Naive B cell (primary cell): ENCODE measurements at regions not wholly inside any gene's neighbourhood (a gene's known extent, or its start where the extent isn't known, plus 50 kb on each side); places are given as distances from the start of the nearest gene placed in this dataset.

Experiments used
- ATAC-seq, 2 donors: fragments of 150-1000 bp; cut with Tn5 transposase; 2 replicates each; pipeline ENCODE4 v1.10.0; 2021; ENCODE audit warnings: low read depth in 2 of 2, mild to moderate bottlenecking in 2 of 2, moderate library complexity in 2 of 2
- DNase-seq: peaks from one replicate; pipeline ENCODE4 v3.0.0; 2022
- H3K27ac Mint-ChIP-seq, 6 donors: one replicate each; pipeline ENCODE4 v1.8.0; 2020 to 2022; ENCODE audit warnings: mild to moderate bottlenecking in 6 of 6, mixed read lengths in 6 of 6, moderate library complexity in 5 of 6, inconsistent platforms in 2 of 6
- H3K27me3 Mint-ChIP-seq, 3 donors: one replicate each; pipeline ENCODE4 v1.8.0; 2021 to 2022; ENCODE audit warnings: mixed read lengths in 3 of 3, mild to moderate bottlenecking in 1 of 3
- H3K36me3 Mint-ChIP-seq, 2 donors: one replicate each; pipeline ENCODE4 v1.8.0; 2020 to 2022; ENCODE audit warnings: mixed read lengths in 2 of 2, inconsistent platforms in 1 of 2, mild to moderate bottlenecking in 1 of 2
- H3K4me1 Mint-ChIP-seq, 3 donors: one replicate each; pipeline ENCODE4 v1.8.0; 2020 to 2022; ENCODE audit warnings: mixed read lengths in 3 of 3, inconsistent platforms in 1 of 3, mild to moderate bottlenecking in 1 of 3, moderate library complexity in 1 of 3
- H3K4me3 Mint-ChIP-seq, 8 donors: one replicate each; pipeline ENCODE4 v1.8.0; 2020 to 2022; ENCODE audit warnings: mild to moderate bottlenecking in 8 of 8, mixed read lengths in 8 of 8, moderate library complexity in 8 of 8, inconsistent platforms in 2 of 8
- H3K9me3 Mint-ChIP-seq, 7 donors: one replicate each; pipeline ENCODE4 v1.8.0; 2020 to 2022; ENCODE audit warnings: mixed read lengths in 7 of 7, mild to moderate bottlenecking in 5 of 7, inconsistent platforms in 2 of 7, moderate library complexity in 1 of 7

DNA sequence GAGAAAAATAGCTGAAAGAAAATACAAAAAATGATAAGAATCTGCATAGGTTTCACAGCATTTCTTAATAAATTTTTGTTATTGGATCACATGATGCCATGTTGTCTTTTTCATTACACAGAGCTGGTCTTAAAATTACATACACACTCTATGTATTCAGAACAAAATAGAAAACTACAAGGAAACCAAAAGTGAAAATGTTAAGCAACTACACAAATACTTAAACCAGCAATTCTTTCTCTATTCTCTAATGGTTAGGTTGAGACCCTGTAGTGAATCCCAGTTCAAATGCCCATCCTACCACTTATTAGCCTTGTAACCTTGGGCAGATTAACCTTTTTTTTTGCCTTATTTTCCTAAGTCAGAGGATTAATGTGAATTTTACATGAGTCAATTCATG is 2311.2 kb downstream of the PCDH7 start:
- H3K4me1 Mint-ChIP-seq, result no peaks in the 10 kb centered on the region

DNA sequence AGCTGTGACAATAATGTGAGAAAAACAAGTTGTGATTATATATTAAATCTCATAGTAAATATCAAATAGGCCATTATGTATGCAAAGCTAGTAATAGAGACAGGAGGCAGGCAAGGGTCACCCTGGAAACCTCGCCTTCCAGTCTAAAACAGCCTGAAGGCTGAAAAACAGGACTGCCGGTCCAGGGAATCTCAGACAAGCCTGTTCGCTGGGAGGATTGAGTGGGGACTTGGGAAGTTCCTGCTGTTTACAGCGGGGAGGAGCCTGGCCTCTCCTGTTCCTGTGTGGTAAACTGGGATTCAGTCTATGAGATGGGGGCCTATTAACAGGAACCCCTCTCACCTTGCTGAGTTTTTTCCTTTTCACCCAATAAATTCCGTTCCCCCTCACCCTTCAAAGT is 2317.3 kb downstream of the PCDH7 start:
- no peaks in the 10 kb centered on the region for H3K4me1 Mint-ChIP-seq
- ATAC-seq, result no peak

More for the DNA sequence above, 2311.2 kb downstream of the PCDH7 start:
- Mint-ChIP-seq H3K27ac (no peak overlapping the region), H3K9me3 (peaks cover 0 to 2% (median 0%) of the 10 kb centered on the region in 7 donors), H3K4me3 (no peak overlapping the region), H3K36me3 (no peaks in the 10 kb centered on the region), H3K27me3 (no peaks in the 10 kb centered on the region)
- no peak for DNase-seq
- ATAC-seq, result no peak

DNA sequence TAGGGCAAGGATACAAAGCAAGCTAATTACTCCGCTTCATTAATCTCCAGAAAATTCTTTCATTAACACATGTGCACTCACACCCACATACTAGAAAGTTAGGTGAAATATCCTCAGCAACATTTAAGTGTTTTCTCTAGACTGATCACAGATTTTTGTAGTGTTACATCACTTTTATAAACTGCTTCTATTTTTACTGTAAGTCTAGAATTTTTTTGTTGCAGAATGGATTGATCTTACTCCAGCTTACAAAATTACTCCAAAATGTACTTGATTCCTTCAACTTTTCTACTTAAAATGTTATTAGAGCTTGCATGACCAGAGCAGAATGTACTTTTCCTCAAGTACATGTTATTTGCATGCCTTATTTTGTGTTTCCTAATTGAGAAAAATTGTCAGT is 2325.2 kb downstream of the PCDH7 start:
- H3K4me3 Mint-ChIP-seq, result no peak overlapping the region
- no peaks in the 10 kb centered on the region for H3K36me3 Mint-ChIP-seq
- no peak for ATAC-seq
- no peak overlapping the region for H3K27ac Mint-ChIP-seq
- no peak for DNase-seq
- H3K27me3 Mint-ChIP-seq, result no peaks in the 10 kb centered on the region
- no peaks in the 10 kb centered on the region for H3K4me1 Mint-ChIP-seq
- peaks cover 0 to 7% (median 0%) of the 10 kb centered on the region in 7 donors for H3K9me3 Mint-ChIP-seq

More for the DNA sequence above, 2317.3 kb downstream of the PCDH7 start:
- Mint-ChIP-seq H3K36me3 (no peaks in the 10 kb centered on the region), H3K27ac (no peak overlapping the region), H3K27me3 (no peaks in the 10 kb centered on the region), H3K4me3 (no peak overlapping the region), H3K9me3 (no peaks in the 10 kb centered on the region)
- no peak for DNase-seq

DNA sequence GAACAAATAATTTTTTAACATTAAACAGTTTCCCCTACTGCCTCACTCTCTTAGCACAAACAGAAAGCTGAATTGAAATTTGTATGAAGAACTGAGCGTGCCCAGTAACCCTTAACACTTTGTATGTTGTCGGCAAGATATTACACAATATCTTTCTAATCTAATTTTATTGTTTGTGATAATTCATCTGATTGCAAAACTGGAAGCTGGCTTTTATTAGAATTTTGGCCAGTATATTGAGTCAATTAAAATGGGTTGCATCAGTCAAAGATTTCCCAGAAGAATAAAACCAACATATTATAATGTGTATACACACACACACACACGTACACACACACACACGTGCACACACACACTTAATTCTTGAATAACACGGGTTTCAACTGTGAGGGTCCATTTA is 2332.1 kb downstream of the PCDH7 start:
- DNase-seq (no peak), ATAC-seq (no peak)
- H3K36me3 Mint-ChIP-seq, result no peaks in the 10 kb centered on the region
- H3K27me3 Mint-ChIP-seq, result no peaks in the 10 kb centered on the region
- no peaks in the 10 kb centered on the region for H3K4me1 Mint-ChIP-seq
- peaks cover 0 to 5% (median 0%) of the 10 kb centered on the region in 7 donors for H3K9me3 Mint-ChIP-seq
- H3K27ac Mint-ChIP-seq, result no peak overlapping the region
- no peak overlapping the region for H3K4me3 Mint-ChIP-seq

DNA sequence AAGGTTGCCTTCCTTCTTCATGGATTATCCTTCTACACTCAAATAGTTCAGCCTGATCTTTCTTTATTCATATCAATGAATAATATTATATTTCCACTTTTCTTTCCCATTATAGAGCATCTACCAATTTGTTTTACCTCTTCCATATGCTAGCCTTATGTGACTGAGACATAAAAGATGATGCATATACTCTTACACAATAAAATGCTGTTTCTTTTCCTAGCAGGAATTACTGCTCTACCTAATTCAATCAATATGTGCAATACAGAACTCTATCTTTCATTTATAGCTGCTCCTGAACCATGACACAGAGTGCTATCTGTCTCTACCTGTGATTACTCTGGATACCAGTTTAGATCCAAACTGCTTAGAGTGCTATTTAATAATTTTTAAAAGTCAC is 2334.0 kb downstream of the PCDH7 start:
- Mint-ChIP-seq H3K9me3 (no peaks in the 10 kb centered on the region), H3K4me3 (no peak overlapping the region), H3K27me3 (no peaks in the 10 kb centered on the region), H3K36me3 (no peaks in the 10 kb centered on the region), H3K4me1 (no peaks in the 10 kb centered on the region), H3K27ac (no peak overlapping the region)
- ATAC-seq, result no peak
- no peak for DNase-seq

DNA sequence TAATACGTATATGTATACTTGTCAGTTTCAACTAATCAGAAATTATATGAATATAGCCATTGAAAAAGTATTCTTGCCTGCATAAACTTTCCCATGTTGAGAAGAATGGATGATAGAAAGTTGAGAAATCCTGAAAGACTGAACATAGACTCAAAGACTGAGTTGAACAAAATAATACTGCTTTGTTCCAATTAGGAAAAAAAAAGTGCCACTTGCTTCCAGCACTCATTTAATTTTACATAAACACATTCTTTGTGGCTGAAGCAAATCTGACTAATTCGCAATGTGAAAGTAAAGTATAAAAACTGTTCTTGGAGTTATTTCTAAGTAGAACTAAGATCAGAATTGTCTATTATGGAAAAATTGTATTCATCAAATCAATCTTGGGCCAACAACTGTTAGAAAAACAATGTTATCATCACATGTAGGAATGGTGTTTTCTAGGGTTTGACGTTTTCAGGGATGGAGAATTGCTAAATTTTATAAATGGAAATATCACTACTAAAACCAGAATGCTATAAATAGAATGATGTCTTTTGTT is 2334.6 kb downstream of the PCDH7 start:
- Mint-ChIP-seq H3K27me3 (no peaks in the 10 kb centered on the region), H3K27ac (no peak overlapping the region), H3K9me3 (no peaks in the 10 kb centered on the region), H3K4me1 (no peaks in the 10 kb centered on the region), H3K4me3 (no peak overlapping the region), H3K36me3 (no peaks in the 10 kb centered on the region)
- ATAC-seq, result no peak
- DNase-seq, result no peak

DNA sequence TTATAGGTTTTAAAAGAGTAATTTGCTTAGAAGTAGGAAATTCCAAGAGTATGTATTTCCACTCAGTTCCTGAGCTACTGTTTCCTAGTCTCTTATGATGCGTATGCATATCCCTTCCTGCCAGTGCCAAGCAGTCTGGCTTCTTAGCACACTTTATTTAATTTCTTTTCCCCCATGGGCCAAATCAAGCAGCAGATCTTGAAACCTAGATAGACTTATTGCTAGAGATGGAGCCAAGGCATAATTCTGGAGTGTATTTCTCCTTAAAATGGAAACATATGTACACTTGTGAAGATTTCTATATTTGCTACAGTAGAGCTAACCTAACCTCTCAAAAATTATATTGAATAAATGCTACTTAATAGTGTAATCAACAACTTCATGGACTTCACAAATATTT is 2337.6 kb downstream of the PCDH7 start:
- no peaks in the 10 kb centered on the region for H3K27me3 Mint-ChIP-seq
- no peaks in the 10 kb centered on the region for H3K36me3 Mint-ChIP-seq
- H3K27ac Mint-ChIP-seq, result no peak overlapping the region
- no peak for DNase-seq
- H3K4me3 Mint-ChIP-seq, result no peak overlapping the region
- ATAC-seq, result no peak
- no peaks in the 10 kb centered on the region for H3K9me3 Mint-ChIP-seq
- H3K4me1 Mint-ChIP-seq, result no peaks in the 10 kb centered on the region

DNA sequence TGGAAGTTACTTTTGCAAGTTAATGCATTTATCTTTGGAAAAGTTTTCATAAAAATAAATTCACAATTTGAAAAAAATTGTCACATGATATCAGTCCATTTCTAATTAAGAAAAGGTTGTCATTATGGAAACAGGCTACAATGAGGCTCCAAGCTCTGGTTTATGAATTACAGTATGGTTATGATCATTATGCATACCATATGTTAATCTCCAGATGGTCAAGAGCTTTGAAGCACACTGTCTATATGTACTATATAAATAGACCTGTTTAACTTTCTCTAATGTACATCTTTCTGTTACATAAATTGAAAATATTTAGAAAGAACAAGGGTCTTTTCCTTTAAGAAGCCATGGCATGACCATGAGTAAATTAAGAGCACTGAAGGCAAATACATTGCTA is 2338.8 kb downstream of the PCDH7 start:
- ATAC-seq (no peak), DNase-seq (no peak)
- no peaks in the 10 kb centered on the region for H3K36me3 Mint-ChIP-seq
- H3K4me1 Mint-ChIP-seq, result no peaks in the 10 kb centered on the region
- H3K27me3 Mint-ChIP-seq, result no peaks in the 10 kb centered on the region
- H3K27ac Mint-ChIP-seq, result no peak overlapping the region
- no peaks in the 10 kb centered on the region for H3K9me3 Mint-ChIP-seq
- H3K4me3 Mint-ChIP-seq, result no peak overlapping the region

DNA sequence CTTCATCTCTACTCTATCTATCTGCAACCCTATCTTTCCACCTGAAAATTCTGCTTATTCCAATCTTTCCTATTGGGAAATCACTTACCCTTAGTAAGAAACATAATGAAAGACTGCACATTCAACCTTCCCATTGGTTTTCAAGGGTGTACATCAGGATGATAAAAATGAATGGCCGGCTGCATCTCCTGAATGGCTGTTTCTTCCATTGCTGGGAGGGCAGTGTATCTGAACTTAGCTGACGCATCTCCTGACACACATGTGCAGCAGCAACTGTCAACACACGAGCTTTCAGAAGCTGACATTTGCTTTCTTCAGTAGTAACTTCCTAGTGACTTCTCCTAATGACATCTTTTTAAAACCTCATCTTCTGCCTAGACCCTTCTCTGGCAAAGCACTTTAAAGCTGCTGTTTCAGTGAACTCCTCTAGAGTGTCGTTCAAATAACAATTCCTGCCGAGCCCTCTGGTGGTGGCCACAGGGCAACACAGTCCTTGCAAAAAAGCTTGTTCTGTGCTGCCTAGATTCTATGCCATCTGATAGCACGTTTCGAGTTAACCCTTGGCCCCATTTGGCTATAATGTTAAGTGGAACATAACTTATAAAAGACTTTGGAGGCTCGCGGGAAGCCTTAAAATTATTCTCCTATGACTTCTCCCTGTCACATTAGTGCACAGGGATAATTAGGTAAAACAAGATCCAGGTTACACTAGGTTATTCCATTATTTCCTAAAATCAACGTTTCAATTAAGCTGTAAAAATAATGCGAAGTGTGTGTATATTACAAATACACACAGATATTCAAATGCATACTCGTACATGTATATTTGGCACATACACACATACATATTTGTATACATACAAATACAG is 2340.7 kb downstream of the PCDH7 start:
- Mint-ChIP-seq H3K36me3 (no peaks in the 10 kb centered on the region), H3K4me3 (no peak overlapping the region), H3K4me1 (no peaks in the 10 kb centered on the region), H3K27ac (no peak overlapping the region), H3K9me3 (no peaks in the 10 kb centered on the region), H3K27me3 (no peaks in the 10 kb centered on the region)
- ATAC-seq (no peak), DNase-seq (no peak)

DNA sequence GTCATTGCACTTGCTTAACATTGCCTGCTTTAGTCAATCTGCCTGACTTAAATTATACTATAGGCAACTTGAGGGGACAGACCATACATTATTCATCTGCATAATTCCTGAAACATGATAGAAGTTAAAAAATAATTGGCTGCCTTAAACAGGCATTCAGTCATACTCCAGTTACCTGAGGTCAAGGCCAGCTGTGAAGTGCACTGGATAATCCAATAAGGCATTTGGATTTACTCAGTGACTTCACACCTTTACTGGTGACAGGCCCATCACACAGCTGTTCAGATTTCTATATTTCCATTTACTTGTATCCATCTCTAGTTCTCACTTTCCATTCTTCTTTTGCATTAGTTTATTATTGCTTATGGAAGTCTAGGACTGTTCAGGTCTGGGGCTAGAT is 2341.6 kb downstream of the PCDH7 start:
- Mint-ChIP-seq H3K36me3 (no peaks in the 10 kb centered on the region), H3K4me1 (no peaks in the 10 kb centered on the region), H3K4me3 (no peak overlapping the region), H3K27me3 (no peaks in the 10 kb centered on the region), H3K27ac (no peak overlapping the region), H3K9me3 (no peaks in the 10 kb centered on the region)
- no peak for ATAC-seq
- DNase-seq, result no peak

DNA sequence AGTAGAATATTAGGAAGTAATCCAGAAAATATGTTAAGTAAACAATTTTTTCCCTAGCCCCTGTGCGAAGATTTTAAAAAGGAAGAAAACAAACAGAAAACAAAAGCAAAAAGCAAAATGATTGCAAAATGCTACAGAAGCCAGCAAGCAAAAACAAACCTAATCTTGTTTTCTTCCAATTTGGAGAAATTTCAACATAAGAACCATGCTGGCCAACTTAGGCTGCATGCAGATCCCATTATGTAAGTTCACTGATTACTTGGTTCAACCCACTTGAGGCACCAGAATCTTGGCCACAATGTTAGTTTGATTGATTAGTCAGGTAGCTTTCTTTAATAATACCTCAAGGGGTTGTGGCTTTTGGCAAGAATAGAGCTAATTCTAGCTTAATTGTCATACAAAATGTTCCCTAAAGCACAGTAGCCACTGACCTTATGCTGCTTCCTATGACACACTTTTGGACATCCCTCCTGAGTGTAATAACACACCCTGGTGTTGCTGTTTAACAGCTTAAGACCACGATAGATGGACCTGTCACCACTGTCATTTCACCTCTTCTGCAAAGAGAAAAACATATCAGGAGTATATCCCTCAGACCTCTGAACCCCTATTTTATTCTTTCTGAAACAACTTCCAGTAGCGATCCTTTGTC is 2342.1 kb downstream of the PCDH7 start:
- Mint-ChIP-seq H3K27ac (no peak overlapping the region), H3K4me3 (no peak overlapping the region), H3K27me3 (no peaks in the 10 kb centered on the region), H3K4me1 (no peaks in the 10 kb centered on the region), H3K9me3 (no peaks in the 10 kb centered on the region), H3K36me3 (no peaks in the 10 kb centered on the region)
- no peak for DNase-seq
- no peak for ATAC-seq

DNA sequence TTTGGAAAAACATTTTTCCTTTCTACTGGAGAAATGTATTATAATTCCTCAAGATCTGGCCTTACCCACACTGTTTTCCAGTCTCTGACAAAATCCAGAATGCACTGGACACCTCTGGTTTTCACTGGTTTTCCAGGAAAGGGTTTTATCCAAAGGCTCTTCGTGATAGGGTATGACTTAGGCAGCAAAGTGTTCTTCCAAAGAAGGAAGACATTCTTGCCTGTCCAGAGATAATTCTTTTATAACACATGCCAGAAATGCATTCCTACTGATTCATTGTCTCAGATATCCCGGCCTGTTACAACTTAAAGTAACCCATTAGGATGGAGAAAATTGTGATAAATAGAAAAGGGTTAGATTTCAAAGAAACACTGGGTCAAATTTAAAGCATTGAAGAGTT is 2343.1 kb downstream of the PCDH7 start:
- Mint-ChIP-seq H3K4me1 (no peaks in the 10 kb centered on the region), H3K36me3 (no peaks in the 10 kb centered on the region), H3K4me3 (no peak overlapping the region), H3K27ac (no peak overlapping the region), H3K27me3 (no peaks in the 10 kb centered on the region), H3K9me3 (no peaks in the 10 kb centered on the region)
- DNase-seq, result no peak
- ATAC-seq, result no peak

DNA sequence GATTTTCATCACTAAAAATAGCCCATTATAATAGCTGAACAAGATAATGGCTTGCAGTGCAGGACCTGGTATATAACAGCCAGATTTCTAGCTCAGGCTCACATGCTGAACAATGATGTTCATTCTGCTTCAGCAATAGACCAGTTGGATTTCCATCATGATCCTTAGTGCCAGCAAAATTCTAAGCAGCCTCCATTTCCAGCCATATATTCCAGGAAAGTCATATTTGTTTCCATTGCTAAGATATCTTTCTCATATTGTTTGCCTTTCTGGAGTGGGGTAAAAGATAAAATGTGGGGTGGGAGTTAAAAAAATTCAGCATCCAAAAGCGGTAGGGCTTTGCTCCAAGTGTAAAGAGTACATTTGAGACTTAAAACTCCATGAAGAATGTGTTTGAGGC is 2344.1 kb downstream of the PCDH7 start:
- H3K4me1 Mint-ChIP-seq, result no peaks in the 10 kb centered on the region

DNA sequence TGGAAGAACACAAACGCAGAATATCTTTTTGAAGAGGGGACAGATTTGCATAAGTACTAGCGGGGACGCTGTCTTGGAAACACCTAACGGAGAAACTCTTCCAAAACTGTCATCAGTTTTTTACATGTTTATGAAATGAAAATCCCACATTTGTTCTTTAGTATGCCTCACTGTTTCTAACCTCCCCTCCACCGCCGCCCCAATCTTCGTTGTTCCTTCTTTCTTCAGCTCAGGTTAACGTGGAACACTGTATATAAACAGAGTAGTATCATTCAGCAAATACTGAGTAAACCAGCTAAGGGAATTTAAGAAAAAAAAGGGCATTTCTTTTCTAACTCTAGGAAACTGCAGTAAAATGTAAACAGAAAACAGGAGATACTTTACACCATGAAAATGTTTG is 2345.6 kb downstream of the PCDH7 start:
- peaks cover 0 to 6% (median 4%) of the 10 kb centered on the region in 7 donors for H3K9me3 Mint-ChIP-seq
- no peaks in the 10 kb centered on the region for H3K4me1 Mint-ChIP-seq
- no peak for ATAC-seq
- DNase-seq, result no peak
- H3K4me3 Mint-ChIP-seq, result no peak overlapping the region
- no peak overlapping the region for H3K27ac Mint-ChIP-seq
- H3K27me3 Mint-ChIP-seq, result no peaks in the 10 kb centered on the region
- H3K36me3 Mint-ChIP-seq, result no peaks in the 10 kb centered on the region

More for the DNA sequence above, 2344.1 kb downstream of the PCDH7 start:
- H3K27me3 Mint-ChIP-seq, result no peaks in the 10 kb centered on the region
- H3K4me3 Mint-ChIP-seq, result no peak overlapping the region
- H3K27ac Mint-ChIP-seq, result no peak overlapping the region
- DNase-seq, result no peak
- H3K9me3 Mint-ChIP-seq, result peaks cover 0 to 5% (median 2%) of the 10 kb centered on the region in 7 donors
- H3K36me3 Mint-ChIP-seq, result no peaks in the 10 kb centered on the region
- ATAC-seq, result no peak
